Loucy (cell line): ENCODE measurements at regions not wholly inside any gene's neighbourhood (a gene's known extent, or its start where the extent isn't known, plus 50 kb on each side); places are given as distances from the start of the nearest gene placed in this dataset.

Experiments used
- CTCF ChIP-seq: fragments of 200-600 bp; sonication (generic); conservative IDR thresholded peaks from 2 replicates; pipeline ENCODE4 v1.5.1; 2014; ENCODE audit warnings: mild to moderate bottlenecking, antibody characterized with exemption, low read length
- EZH2phosphoT487 ChIP-seq: fragments of 200-600 bp; IDR thresholded peaks from 2 replicates; pipeline ENCODE4 v1.6.1; 2018; ENCODE audit warnings: antibody characterized with exemption, mild to moderate bottlenecking, moderate library complexity, borderline replicate concordance

- TF ChIP-seq CTCF (no peak), EZH2phosphoT487 (no peak)
Observed at GRCh38 chr4:129394635-129395034, 298.7 kb downstream of the C4orf33 start.
